HCEC 1CT (cell line): ENCODE measurements at regions not wholly inside any gene's neighbourhood (a gene's known extent, or its start where the extent isn't known, plus 50 kb on each side); places are given as distances from the start of the nearest gene placed in this dataset.
"Not testable (repeated sequence)": the region's sequence is repeated elsewhere in the genome, so short reads cannot be mapped to it uniquely, and the experiment has no call there.

Experiments
- DNase-seq: peaks from one replicate; pipeline ENCODE4 v3.0.0-alpha.2; 2017

- no peak for DNase-seq
Measured at GRCh38 chr2:20949256-20949655, 94.6 kb downstream of the APOB start.

- no peak for DNase-seq
Measured at GRCh38 chr2:20946468-20946867, 97.4 kb downstream of the APOB start.

- not testable (repeated sequence) for DNase-seq
Measured at GRCh38 chr2:20943721-20944120, 100.2 kb downstream of the APOB start.

GRCh38 chr2:20942646-20943125, 101.2 kb downstream of the APOB start:
- no peak for DNase-seq

GRCh38 chr2:20940856-20941255, 103.0 kb downstream of the APOB start:
- DNase-seq, result no peak

- no peak for DNase-seq
Measured at GRCh38 chr2:20939931-20940795, 103.7 kb downstream of the APOB start.

- no peak for DNase-seq
Measured at GRCh38 chr2:20937353-20937752, 106.5 kb downstream of the APOB start.

- no peak for DNase-seq
Measured at GRCh38 chr2:20935168-20935775, 108.6 kb downstream of the APOB start.

- DNase-seq, result no peak
Measured at GRCh38 chr2:20934236-20934635, 109.6 kb downstream of the APOB start.

- no peak for DNase-seq
Measured at GRCh38 chr2:20933714-20934113, 110.2 kb downstream of the APOB start.

- DNase-seq, result no peak
Measured at GRCh38 chr2:20931346-20931745, 108.4 kb upstream of the LDAH start.

- peak; percentile 58 for DNase-seq
Measured at GRCh38 chr2:20930928-20931327, 108.0 kb upstream of the LDAH start.

- no peak for DNase-seq
Measured at GRCh38 chr2:20929721-20930120, 106.8 kb upstream of the LDAH start.

GRCh38 chr2:20928617-20929016, 105.7 kb upstream of the LDAH start:
- DNase-seq, result no peak

GRCh38 chr2:20925265-20925889, 102.5 kb upstream of the LDAH start:
- no peak for DNase-seq

GRCh38 chr2:20919297-20919800, 96.4 kb upstream of the LDAH start:
- DNase-seq, result no peak

GRCh38 chr2:20917719-20918572, 95.0 kb upstream of the LDAH start:
- peak; percentile 65 for DNase-seq

- no peak for DNase-seq
Measured at GRCh38 chr2:20917287-20917660, 94.4 kb upstream of the LDAH start.

- DNase-seq, result peak; percentile 63
Measured at GRCh38 chr2:20916604-20917286, 93.8 kb upstream of the LDAH start.

GRCh38 chr2:20915271-20915670, 92.4 kb upstream of the LDAH start:
- DNase-seq, result no peak

- no peak for DNase-seq
Measured at GRCh38 chr2:20914771-20915170, 91.9 kb upstream of the LDAH start.

- DNase-seq, result no peak
Measured at GRCh38 chr2:20914087-20914486, 91.2 kb upstream of the LDAH start.
